NCI-H2171 treated with DMSO at 0.1 percent for 48 hours (cell line): ENCODE measurements at regions not wholly inside any gene's neighbourhood (a gene's known extent, or its start where the extent isn't known, plus 50 kb on each side); places are given as distances from the start of the nearest gene placed in this dataset.

ENCODE experiments used
- DNase-seq: peaks from one replicate; lab custom pipeline; 2025; lab: John Stamatoyannopoulos, UW

GRCh38 chr5:111676926-111677415 lies 80.0 kb downstream of the NREP start:
- DNase-seq: no peak

GRCh38 chr5:111676466-111676865 lies 80.5 kb downstream of the NREP start:
- DNase-seq: no peak

- DNase-seq: no peak
Observed at GRCh38 chr5:111675201-111675934, 81.6 kb downstream of the NREP start.

GRCh38 chr5:111673891-111674626 lies 82.9 kb downstream of the NREP start:
- DNase-seq: no peak

- DNase-seq: no peak
Observed at GRCh38 chr5:111672099-111672498, 84.9 kb downstream of the NREP start.

- no peak for DNase-seq
Observed at GRCh38 chr5:111670826-111671492, 86.0 kb downstream of the NREP start.

- no peak for DNase-seq
Observed at GRCh38 chr5:111668477-111669414, 88.2 kb downstream of the NREP start.

- no peak for DNase-seq
Observed at GRCh38 chr5:111667128-111667736, 89.8 kb downstream of the NREP start.

- DNase-seq: no peak
Observed at GRCh38 chr5:111656580-111656979, 100.4 kb downstream of the NREP start.

GRCh38 chr5:111655169-111655924 lies 101.6 kb downstream of the NREP start:
- DNase-seq: no peak

GRCh38 chr5:111653408-111653807 lies 103.6 kb downstream of the NREP start:
- no peak for DNase-seq

- DNase-seq: no peak
Observed at GRCh38 chr5:111649516-111649915, 107.5 kb downstream of the NREP start.

- no peak for DNase-seq
Observed at GRCh38 chr5:111645303-111645838, 111.6 kb downstream of the NREP start.

GRCh38 chr5:111643499-111643898 lies 113.5 kb downstream of the NREP start:
- DNase-seq: no peak

GRCh38 chr5:111641533-111642233 lies 115.3 kb downstream of the NREP start:
- DNase-seq: no peak

- DNase-seq: no peak
Observed at GRCh38 chr5:111639912-111640311, 117.1 kb downstream of the NREP start.

- no peak for DNase-seq
Observed at GRCh38 chr5:111636736-111637135, 120.3 kb downstream of the NREP start.

GRCh38 chr5:111635916-111636570 lies 121.0 kb downstream of the NREP start:
- no peak for DNase-seq
